ENCODE measurements at regions not wholly inside any gene's neighbourhood (a gene's known extent, or its start where the extent isn't known, plus 50 kb on each side); places are given as distances from the start of the nearest gene placed in this dataset.

- no peak for TF ChIP-seq CTCF (conservative IDR thresholded peaks at IDR 0.05; ENCODE audit: low read depth, low read length)
- no peak for TF ChIP-seq EZH2phosphoT487 (IDR thresholded peaks at IDR 0.05; ENCODE audit: borderline replicate concordance, low read length)
- no peak for TF ChIP-seq EZH2 (IDR thresholded peaks at IDR 0.05; ENCODE audit: low read length, unreplicated experiment)
Observed at GRCh38 chr16:66175058-66175457, 191.4 kb upstream of the CDH5 start.
